GM12891 (cell line): ENCODE measurements at regions not wholly inside any gene's neighbourhood (a gene's known extent, or its start where the extent isn't known, plus 50 kb on each side); places are given as distances from the start of the nearest gene placed in this dataset.
"Not testable (repeated sequence)": the region's sequence is repeated elsewhere in the genome, so short reads cannot be mapped to it uniquely, and the experiment has no call there.

Experiments used
- DNase-seq: peaks from one replicate; pipeline ENCODE4 v3.0.0; 2011; ENCODE audit warnings: low spot score; ENCODE audit not compliant: insufficient read length
- FAIRE-seq: peaks from 2 replicates; lab custom pipeline; 2011; peaks lifted over from hg19 to GRCh38; lab: Jason Lieb, UNC
- PAX5 ChIP-seq: IDR thresholded peaks from 2 replicates; pipeline ENCODE4 v1.6.1; 2011; ENCODE audit warnings: low read length, moderate library complexity, mild to moderate bottlenecking; ENCODE audit not compliant: insufficient read depth, severe bottlenecking
- POLR2A ChIP-seq: IDR thresholded peaks from 2 replicates; pipeline ENCODE4 v1.6.1; 2011; ENCODE audit warnings: low read depth, low read length, control low read depth
- POLR2AphosphoS5 ChIP-seq: IDR thresholded peaks from 2 replicates; pipeline ENCODE4 v1.6.1; 2011; ENCODE audit warnings: low read depth, low read length, control low read depth
- POU2F2 ChIP-seq: IDR thresholded peaks from 2 replicates; pipeline ENCODE4 v1.6.1; 2011; ENCODE audit warnings: low read depth, mild to moderate bottlenecking, control low read depth, low read length, moderate library complexity
- SPI1 ChIP-seq: IDR thresholded peaks from 2 replicates; pipeline ENCODE4 v1.6.1; 2011; ENCODE audit warnings: low read depth, low read length, control low read depth
- TAF1 ChIP-seq: IDR thresholded peaks from 2 replicates; pipeline ENCODE4 v1.6.1; 2011; ENCODE audit warnings: low read depth, low read length, control low read depth

DNA sequence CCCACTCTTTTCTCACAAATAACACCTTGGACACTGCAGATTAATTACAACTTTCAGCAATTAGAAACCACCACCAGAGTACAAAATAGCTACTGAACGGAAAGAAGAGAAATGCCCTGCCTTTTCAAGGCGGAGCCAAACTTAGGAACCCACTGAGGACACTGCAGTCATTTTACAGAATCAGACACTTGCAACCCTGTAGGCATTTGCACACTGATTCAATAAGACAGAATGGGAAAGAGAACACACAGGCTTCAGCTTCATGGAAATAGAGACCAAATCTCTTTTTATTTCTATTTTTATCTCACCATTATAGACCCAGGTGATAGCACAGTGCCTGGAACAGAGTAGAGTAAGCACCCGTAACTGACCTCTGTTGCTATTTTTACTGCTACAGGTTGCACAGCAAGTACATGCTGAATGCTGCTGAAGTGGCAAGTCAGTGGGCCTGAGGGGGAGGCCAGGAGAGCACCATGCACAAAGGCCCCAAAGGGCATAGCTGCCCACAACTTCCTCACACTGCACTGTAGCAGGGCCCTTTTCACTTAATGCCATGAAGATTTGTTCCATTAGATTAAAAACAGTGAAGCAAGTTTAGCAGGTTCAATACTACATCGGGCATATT is 50.7 kb upstream of the EDARADD start:
- peak; percentile 64 for FAIRE-seq
- TF ChIP-seq POLR2A, result no peak

DNA sequence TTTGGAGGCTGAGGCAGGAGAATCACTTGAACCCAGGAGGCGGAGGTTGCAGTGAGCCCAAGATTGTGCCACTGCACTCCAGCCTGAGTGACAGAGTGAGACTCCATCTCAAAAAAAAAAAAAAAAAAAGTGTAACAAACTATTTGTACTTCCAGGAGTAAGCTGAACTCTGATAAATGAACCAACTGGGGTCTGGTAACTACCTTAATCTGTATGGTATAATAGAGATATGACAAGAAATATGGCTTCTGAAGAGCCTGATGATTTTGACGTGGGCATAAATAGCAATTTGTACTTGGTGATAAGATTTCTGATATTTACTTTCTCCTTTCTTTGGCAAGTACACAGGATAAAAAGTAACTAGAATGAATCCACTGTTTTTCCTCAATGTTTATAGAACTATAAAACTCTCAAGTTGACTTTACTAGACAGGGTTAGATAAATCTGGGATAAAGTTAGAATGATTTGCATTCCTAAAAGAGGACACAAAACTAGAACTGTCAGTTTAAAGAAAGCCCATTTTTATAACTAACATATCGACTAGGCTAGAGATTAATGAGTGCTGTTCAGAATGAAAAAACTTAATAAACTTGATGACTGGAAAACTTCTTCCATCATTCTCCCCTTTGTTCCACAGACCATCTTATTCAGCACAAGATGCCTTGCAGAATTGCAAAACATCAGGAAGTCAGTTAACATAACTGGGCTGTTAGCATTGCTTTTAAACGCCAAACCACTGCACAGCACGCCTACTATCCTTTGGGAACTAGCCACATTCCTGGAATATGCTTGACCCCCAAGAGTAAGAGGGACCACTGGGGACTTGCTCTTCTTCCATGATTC is 51.5 kb upstream of the EDARADD start:
- no peak for FAIRE-seq
- DNase-seq, result no peak
- TF ChIP-seq POLR2A (no peak), POU2F2 (no peak), POLR2AphosphoS5 (no peak), SPI1 (no peak), PAX5 (no peak), TAF1 (no peak)

More for the DNA sequence above, 50.7 kb upstream of the EDARADD start:
- DNase-seq, result no peak

DNA sequence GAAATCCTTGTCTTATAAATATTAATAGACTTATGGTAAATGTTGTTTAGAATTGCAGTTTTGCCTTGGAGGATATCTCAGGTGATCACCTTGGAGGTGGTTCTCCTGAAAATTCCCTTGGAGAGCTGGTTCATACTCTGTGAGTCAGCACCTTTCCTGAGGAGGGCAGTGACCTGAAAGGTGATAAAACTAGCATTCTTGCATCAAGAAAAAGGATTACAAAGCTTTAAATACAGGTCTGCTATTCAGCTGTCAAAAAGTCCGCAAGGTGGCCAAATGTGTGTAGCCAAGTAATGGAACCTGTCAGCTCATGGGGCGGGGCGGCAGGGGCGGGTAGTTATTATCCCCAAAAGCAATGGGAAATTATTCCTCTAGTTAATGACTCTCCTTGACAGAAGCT is 52.8 kb upstream of the EDARADD start:
- no peak for DNase-seq
- TF ChIP-seq SPI1, result no peak
- TF ChIP-seq POLR2AphosphoS5, result no peak
- TF ChIP-seq PAX5, result no peak
- TF ChIP-seq TAF1, result no peak
- no peak for TF ChIP-seq POLR2A
- no peak for TF ChIP-seq POU2F2
- FAIRE-seq, result no peak

DNA sequence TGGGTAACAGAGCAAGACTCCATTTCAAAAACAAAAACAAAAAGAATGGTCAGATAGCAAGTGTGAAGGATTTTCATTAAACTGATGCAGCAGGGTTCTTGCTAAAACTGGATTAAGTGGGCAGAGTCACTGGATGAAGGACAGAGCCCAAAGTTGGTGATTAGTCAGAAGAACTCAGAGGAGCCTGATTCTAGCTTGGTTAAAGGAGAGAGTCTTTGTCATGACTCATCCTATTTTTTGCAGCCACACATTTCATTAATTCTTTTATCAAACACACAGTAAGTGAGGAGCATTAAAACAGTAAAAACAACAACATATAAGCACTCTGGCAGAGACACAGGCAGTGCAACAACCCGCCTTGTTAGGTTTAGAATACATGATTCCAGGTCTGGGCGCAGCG is 56.0 kb upstream of the EDARADD start:
- DNase-seq, result no peak
- TF ChIP-seq POLR2A (no peak), POLR2AphosphoS5 (no peak), PAX5 (no peak), TAF1 (no peak), POU2F2 (no peak), SPI1 (no peak)
- no peak for FAIRE-seq

DNA sequence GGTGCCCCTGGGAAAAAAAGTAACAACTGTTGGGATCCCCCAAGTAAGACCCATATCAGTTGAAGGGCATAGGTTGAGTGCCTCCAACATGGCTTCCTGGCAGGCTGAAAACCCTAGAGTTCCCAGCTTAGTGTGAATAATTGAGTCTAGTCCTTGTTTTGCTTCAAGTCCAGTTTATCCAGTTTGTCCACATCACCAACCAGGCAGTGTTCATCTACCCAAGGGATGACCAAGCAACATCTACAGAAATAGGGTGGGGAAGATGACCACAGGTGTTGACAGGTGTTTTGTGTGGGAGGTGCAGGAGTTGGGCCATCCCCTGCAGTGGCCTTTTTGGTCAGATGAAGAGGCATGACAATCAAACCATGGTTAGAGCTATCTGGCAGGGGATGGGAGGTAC is 54.3 kb upstream of the ERO1B start:
- no peak for FAIRE-seq
- DNase-seq, result no peak
- TF ChIP-seq POLR2AphosphoS5 (no peak), TAF1 (no peak), PAX5 (no peak), POU2F2 (no peak), SPI1 (no peak), POLR2A (no peak)

DNA sequence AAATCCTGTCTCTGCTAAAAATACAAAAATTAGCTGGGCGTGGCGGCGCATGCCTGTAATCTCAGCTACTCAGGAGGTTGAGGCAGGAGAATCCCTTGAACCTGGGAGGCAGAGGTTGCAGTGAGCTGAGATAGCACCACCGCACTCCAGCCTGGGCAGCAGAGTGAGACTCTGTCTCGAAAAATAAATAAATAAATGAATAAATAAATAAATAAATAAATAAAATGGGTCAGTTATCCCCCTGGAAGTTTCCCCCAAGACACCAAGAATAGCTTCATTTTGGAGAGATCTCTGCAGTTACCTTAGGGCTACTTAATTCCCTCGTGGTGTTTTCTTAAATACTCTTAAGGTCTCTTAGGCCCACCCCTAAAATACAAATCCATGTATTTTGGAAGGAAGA is 53.9 kb upstream of the ERO1B start:
- FAIRE-seq, DNase-seq: not testable (repeated sequence)

DNA sequence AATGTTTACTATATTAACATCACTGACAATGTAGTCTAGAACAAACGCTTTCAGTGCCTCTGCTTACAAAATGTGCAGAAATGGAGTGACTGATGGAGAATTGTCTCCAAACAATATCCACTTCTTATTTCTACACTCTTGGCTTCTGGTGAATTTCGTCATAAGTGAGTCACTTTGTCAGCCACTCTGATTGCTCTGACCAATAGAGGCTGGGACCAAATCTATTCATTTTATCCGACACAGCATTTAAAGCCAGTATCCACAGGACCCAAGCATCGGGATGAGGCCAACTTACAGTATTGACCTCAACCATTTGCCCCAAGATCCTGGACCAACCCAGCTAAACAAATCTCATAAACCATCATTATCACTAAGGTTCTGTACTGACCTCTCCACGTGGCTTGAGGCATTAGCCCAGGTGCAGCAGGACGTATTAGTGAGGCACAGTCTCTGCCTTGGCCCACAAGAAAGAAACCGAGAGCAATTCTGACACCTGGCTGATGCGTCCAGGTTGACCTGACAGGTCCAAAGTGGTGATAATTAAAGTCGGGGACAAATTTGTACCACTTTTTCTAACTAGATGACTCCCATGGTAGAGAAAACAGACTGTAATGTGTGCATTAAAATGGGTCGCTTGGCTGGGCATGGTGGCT is 53.3 kb upstream of the ERO1B start:
- TF ChIP-seq POLR2AphosphoS5 (no peak), SPI1 (no peak), POLR2A (no peak), PAX5 (no peak), TAF1 (no peak), POU2F2 (no peak)
- no peak for FAIRE-seq
- no peak for DNase-seq

DNA sequence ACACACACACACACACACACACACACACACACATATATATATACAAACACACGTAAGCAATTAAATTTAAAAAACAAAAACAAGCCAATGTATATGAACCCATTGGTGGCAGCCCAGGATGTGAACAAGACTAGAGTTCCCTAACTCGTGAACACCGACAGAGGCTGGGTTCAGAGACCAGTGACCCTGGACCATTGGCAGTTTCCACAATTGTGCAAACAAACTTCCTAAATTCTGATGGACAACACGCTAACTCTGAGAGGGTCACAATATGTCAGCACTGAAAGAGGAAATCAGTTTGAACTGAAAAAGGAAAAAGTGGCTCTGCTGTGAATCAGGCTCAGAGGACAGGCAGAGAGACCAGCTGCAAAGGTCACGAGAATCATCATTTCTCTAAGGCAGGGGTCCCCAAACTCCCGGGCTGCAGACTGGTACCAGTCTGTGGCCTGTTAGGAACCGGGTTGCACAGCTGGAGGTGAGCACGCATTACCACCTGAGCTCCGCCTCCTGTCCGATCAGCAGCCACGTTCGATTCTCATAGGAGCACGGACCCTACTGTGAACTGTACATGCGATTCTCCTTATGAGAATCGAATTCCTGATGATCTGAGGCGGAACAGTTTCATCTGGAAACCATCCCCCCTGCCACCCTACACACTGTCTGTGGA is 50.5 kb upstream of the ERO1B start:
- TF ChIP-seq POLR2AphosphoS5 (no peak), POLR2A (no peak), TAF1 (no peak), PAX5 (no peak), SPI1 (no peak), POU2F2 (no peak)
- FAIRE-seq, result no peak
- no peak for DNase-seq
